A549 (cell line): ENCODE measurements at regions not wholly inside any gene's neighbourhood (a gene's known extent, or its start where the extent isn't known, plus 50 kb on each side); places are given as distances from the start of the nearest gene placed in this dataset.

Experiments used
- ATAC-seq, 2 experiments: fragments of 200-7000 bp in 1 of 2; fragments of >200 bp in 1 of 2; cut with Nextera tagmentation in 1 of 2; cut with Tn5 transposase in 1 of 2; 3 replicates each; pipeline versions ENCODE4 v1.8.0 to v1.9.1; 2018 to 2020; ENCODE audit warnings: mild to moderate bottlenecking in 1 of 2, moderate library complexity in 1 of 2
- CTCF ChIA-PET: fragments of 300-600 bp; sonication (Branson Sonifier 250); formaldehyde crosslinking; extraction: SDS; loops from one replicate; lab custom pipeline; 2021; ENCODE audit warnings: antibody characterized with exemption, inconsistent platforms; lab: Yijun Ruan, JAX
- POLR2A ChIA-PET: fragments of 350-600 bp; formaldehyde crosslinking; extraction: SDS; loops from one replicate; lab custom pipeline; 2021; ENCODE audit warnings: antibody characterized with exemption, inconsistent platforms; lab: Yijun Ruan, JAX
- DNase-seq, 2 experiments: peaks; one replicate each; pipeline versions ENCODE4 v3.0.0 to v3.0.0-alpha.2; 2011 to 2016; ENCODE audit warnings: low read depth in 1 of 2, low spot score in 1 of 2
- FAIRE-seq: peaks from 2 replicates; lab custom pipeline; 2011; peaks lifted over from hg19 to GRCh38; lab: Jason Lieb, UNC
- H3K27ac ChIP-seq, 2 experiments: fragments of >200 bp; sonication (Bioruptor Twin); formaldehyde crosslinking; 3 replicates each; pipeline ENCODE4 v1.5.1; 2016 to 2017
- H3K4me1 ChIP-seq: fragments of >200 bp; sonication (Bioruptor Twin); formaldehyde crosslinking; 3 replicates; pipeline ENCODE4 v1.6.1; 2016
- H3K4me2 ChIP-seq: fragments of >200 bp; sonication (Bioruptor Twin); formaldehyde crosslinking; 3 replicates; pipeline ENCODE4 v1.6.1; 2016
- H3K4me3 ChIP-seq: fragments of >200 bp; sonication (Bioruptor Twin); formaldehyde crosslinking; 3 replicates; pipeline ENCODE4 v1.5.1; 2016
- H3K9me3 ChIP-seq: fragments of >200 bp; sonication (Bioruptor Twin); formaldehyde crosslinking; 3 replicates; pipeline ENCODE4 v1.6.1; 2016
- BCL3 ChIP-seq: fragments of >200 bp; sonication (Bioruptor Twin); formaldehyde crosslinking; IDR thresholded peaks from 3 replicates; pipeline ENCODE4 v1.6.1; 2016
- CEBPB ChIP-seq, 2 experiments: fragments of >200 bp in 1 of 2; sonication (Bioruptor Twin) in 1 of 2; formaldehyde crosslinking in 1 of 2; IDR thresholded peaks; 2 replicates each; pipeline ENCODE4 v1.6.1; 2012 to 2016
- EHF ChIP-seq: fragments of 250-450 bp; sonication (Bioruptor Pico); IDR thresholded peaks from 2 replicates; pipeline ENCODE4 v1.5.0; 2020; ENCODE audit warnings: mild to moderate bottlenecking
- FOSL2 ChIP-seq, 2 experiments: fragments of 450-650 bp in 1 of 2; fragments of >200 bp in 1 of 2; sonication (Bioruptor Twin) in 1 of 2; formaldehyde crosslinking; IDR thresholded peaks; 2 replicates each; pipeline versions ENCODE4 v1.5.0 to v1.6.1; 2016 to 2020; ENCODE audit warnings: mild to moderate bottlenecking in 1 of 2, moderate library complexity in 1 of 2
- FOXS1 ChIP-seq: fragments of 250-450 bp; sonication (Bioruptor Pico); IDR thresholded peaks from 2 replicates; pipeline ENCODE4 v1.5.0; 2020; ENCODE audit warnings: mild to moderate bottlenecking, moderate library complexity
- GATA3 ChIP-seq: IDR thresholded peaks from 2 replicates; pipeline ENCODE4 v1.6.1; 2012; ENCODE audit warnings: borderline replicate concordance
- HMGXB4 ChIP-seq: fragments of 250-450 bp; sonication (Bioruptor Pico); IDR thresholded peaks from 2 replicates; pipeline ENCODE4 v1.5.0; 2021; ENCODE audit warnings: mild to moderate bottlenecking, moderate library complexity, borderline replicate concordance
- HOXA7 ChIP-seq: fragments of 250-450 bp; sonication (Bioruptor Pico); IDR thresholded peaks from 2 replicates; pipeline ENCODE4 v1.5.0; 2020; ENCODE audit warnings: mild to moderate bottlenecking, moderate library complexity
- JUNB ChIP-seq: fragments of >200 bp; sonication (Bioruptor Twin); formaldehyde crosslinking; IDR thresholded peaks from 2 replicates; pipeline ENCODE4 v1.6.1; 2016
- MAZ ChIP-seq: fragments of 150-350 bp; IDR thresholded peaks from 2 replicates; pipeline ENCODE4 v1.6.1; 2014; ENCODE audit warnings: antibody characterized with exemption, low read depth, low read length, borderline replicate concordance
- NR3C1 ChIP-seq: fragments of >200 bp; sonication (Bioruptor Twin); formaldehyde crosslinking; IDR thresholded peaks from 3 replicates; pipeline ENCODE4 v1.6.1; 2017
- POLR2AphosphoS2 ChIP-seq: conservative IDR thresholded peaks from 2 replicates; pipeline ENCODE4 v1.6.1; 2012; ENCODE audit warnings: low read length, improper control_type of control experiment, inconsistent platforms
- TFCP2L1 ChIP-seq: fragments of 250-450 bp; sonication (Bioruptor Pico); IDR thresholded peaks from 2 replicates; pipeline ENCODE4 v1.5.0; 2021; ENCODE audit warnings: mild to moderate bottlenecking
- ZFP36 ChIP-seq: fragments of 450-650 bp; IDR thresholded peaks from 2 replicates; pipeline ENCODE4 v1.6.1; 2014; ENCODE audit warnings: borderline replicate concordance; ENCODE audit not compliant: partially characterized antibody
- WGBS: methylation state at CpG from one replicate; pipeline ENCODE4 v1.1.6; 2017; ENCODE audit errors: missing lambda C conversion rate; 5-methylcytosine and 5-hydroxymethylcytosine counted together
- TF ChIP-seq, protein P1 (sequence below): IDR thresholded peaks from 2 replicates; pipeline ENCODE4 v1.6.1; 2012
- TF ChIP-seq, protein P2 (sequence below): fragments of 200-600 bp; sonication (generic); IDR thresholded peaks from 2 replicates; pipeline ENCODE4 v1.6.1; 2016; ENCODE audit warnings: antibody characterized with exemption, mild to moderate bottlenecking, moderate library complexity

GRCh38 chr11:95364324-95365295, 133.6 kb upstream of the SESN3 start:
- peak overlapping the region; percentile 65 for H3K4me2 ChIP-seq
- WGBS = 9% methylated on average over 4 of the region's 4 CpGs
- peak; percentile 90 to 97; a peak in 5 of 6 replicates for ATAC-seq
- 0 out of 3 replicates have a peak overlapping the region, but pooled peaks have one; percentile 9 for H3K4me3 ChIP-seq
- TF ChIP-seq FOSL2 (IDR thresholded peaks at IDR 0.05) (peak; percentile 63), FOSL2 (CRISPR knock-in tag; IDR thresholded peaks at IDR 0.05) (peak; percentile 88), CEBPB (IDR thresholded peaks at IDR 0.05) (peak in 1 of 2 experiments; percentile 67; a peak in 1 of 4 replicates), BCL3 (no peak), JUNB (peak; percentile 65)
- TF ChIP-seq, protein P1, sequence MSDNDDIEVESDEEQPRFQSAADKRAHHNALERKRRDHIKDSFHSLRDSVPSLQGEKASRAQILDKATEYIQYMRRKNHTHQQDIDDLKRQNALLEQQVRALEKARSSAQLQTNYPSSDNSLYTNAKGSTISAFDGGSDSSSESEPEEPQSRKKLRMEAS = 0 out of 2 replicates have a peak, but pooled peaks have one; percentile 20
- H3K9me3 ChIP-seq = peaks cover 3% of the 10 kb centered on the region; the same call in 1 of the 3 replicates
- POLR2A ChIA-PET = no interaction called here
- no peak for FAIRE-seq
- peak overlapping the region; percentile 64 to 77 for H3K27ac ChIP-seq
- CTCF ChIA-PET = interaction anchor here (0.9 kb wide), 1 partner anchor 167 kb away, joined by 3 read pairs; no protein-coding TSS in a partner anchor
- peak; percentile 36 to 69 for DNase-seq
- H3K4me1 ChIP-seq = peaks cover 25% of the 10 kb centered on the region

- TF ChIP-seq EHF (CRISPR knock-in tag) (no peak), TFCP2L1 (CRISPR knock-in tag) (no peak), MAZ (no peak), HMGXB4 (no peak), JUNB (no peak), GATA3 (no peak), HOXA7 (CRISPR knock-in tag) (no peak), NR3C1 (no peak), ZFP36 (no peak), FOXS1 (no peak), POLR2AphosphoS2 (no peak)
- TF ChIP-seq, protein P2, sequence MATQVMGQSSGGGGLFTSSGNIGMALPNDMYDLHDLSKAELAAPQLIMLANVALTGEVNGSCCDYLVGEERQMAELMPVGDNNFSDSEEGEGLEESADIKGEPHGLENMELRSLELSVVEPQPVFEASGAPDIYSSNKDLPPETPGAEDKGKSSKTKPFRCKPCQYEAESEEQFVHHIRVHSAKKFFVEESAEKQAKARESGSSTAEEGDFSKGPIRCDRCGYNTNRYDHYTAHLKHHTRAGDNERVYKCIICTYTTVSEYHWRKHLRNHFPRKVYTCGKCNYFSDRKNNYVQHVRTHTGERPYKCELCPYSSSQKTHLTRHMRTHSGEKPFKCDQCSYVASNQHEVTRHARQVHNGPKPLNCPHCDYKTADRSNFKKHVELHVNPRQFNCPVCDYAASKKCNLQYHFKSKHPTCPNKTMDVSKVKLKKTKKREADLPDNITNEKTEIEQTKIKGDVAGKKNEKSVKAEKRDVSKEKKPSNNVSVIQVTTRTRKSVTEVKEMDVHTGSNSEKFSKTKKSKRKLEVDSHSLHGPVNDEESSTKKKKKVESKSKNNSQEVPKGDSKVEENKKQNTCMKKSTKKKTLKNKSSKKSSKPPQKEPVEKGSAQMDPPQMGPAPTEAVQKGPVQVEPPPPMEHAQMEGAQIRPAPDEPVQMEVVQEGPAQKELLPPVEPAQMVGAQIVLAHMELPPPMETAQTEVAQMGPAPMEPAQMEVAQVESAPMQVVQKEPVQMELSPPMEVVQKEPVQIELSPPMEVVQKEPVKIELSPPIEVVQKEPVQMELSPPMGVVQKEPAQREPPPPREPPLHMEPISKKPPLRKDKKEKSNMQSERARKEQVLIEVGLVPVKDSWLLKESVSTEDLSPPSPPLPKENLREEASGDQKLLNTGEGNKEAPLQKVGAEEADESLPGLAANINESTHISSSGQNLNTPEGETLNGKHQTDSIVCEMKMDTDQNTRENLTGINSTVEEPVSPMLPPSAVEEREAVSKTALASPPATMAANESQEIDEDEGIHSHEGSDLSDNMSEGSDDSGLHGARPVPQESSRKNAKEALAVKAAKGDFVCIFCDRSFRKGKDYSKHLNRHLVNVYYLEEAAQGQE = no peak
- TF ChIP-seq, all 56 proteins: peak for 0
- ATAC-seq = no peak
- CTCF ChIA-PET = interaction anchor here (0.9 kb wide), 1 partner anchor 168 kb away, joined by 3 read pairs; no protein-coding TSS in a partner anchor
These were observed 132.7 kb upstream of the SESN3 start for GRCh38 chr11:95363708-95364107.

More at GRCh38 chr11:95363708-95364107, 132.7 kb upstream of the SESN3 start:
- DNase-seq (no peak), FAIRE-seq (no peak)
- H3K4me1 ChIP-seq = peaks cover 33% of the 10 kb centered on the region
- peak overlapping the region; percentile 65; the same call in 1 of the 3 replicates for H3K4me2 ChIP-seq
- peaks cover 3% of the 10 kb centered on the region; the same call in 1 of the 3 replicates for H3K9me3 ChIP-seq
- H3K27ac ChIP-seq = peak overlapping the region; percentile 64 to 77; a peak in 5 of 6 replicates
- POLR2A ChIA-PET = no interaction called here
- no peak overlapping the region for H3K4me3 ChIP-seq
- WGBS = 91% methylated on average over 8 of the region's 8 CpGs
